Left renal cortex interstitium (tissue), 4 donors: ENCODE measurements at regions not wholly inside any gene's neighbourhood (a gene's known extent, or its start where the extent isn't known, plus 50 kb on each side); places are given as distances from the start of the nearest gene placed in this dataset.
A peak's percentile ranks its signal among the peaks of the same experiment; 100 is the strongest.
"Not testable (repeated sequence)": the region's sequence is repeated elsewhere in the genome, so short reads cannot be mapped to it uniquely, and the experiment has no call there.

Source experiments
- DNase-seq, 4 donors: peaks; one replicate each; pipeline ENCODE4 v3.0.0-alpha.2; 2013; ENCODE audit warnings: low read depth in 4 of 4, low spot score in 2 of 4, missing footprints in 1 of 4

GRCh38 chr2:53075760-53076159 lies 691.8 kb upstream of the CHAC2 start:
- no peak for DNase-seq

GRCh38 chr2:53067533-53067932 lies 700.1 kb upstream of the CHAC2 start:
- DNase-seq: no peak

GRCh38 chr2:53067056-53067455 lies 700.5 kb upstream of the CHAC2 start:
- DNase-seq: no peak

GRCh38 chr2:53064154-53064553 lies 703.5 kb upstream of the CHAC2 start:
- no peak for DNase-seq

GRCh38 chr2:53058526-53058925 lies 709.1 kb upstream of the CHAC2 start:
- no peak for DNase-seq

GRCh38 chr2:53053937-53054336 lies 713.7 kb upstream of the CHAC2 start:
- DNase-seq: no peak

- DNase-seq: no peak
Observed at GRCh38 chr2:53051157-53051556, 716.4 kb upstream of the CHAC2 start.

- no peak for DNase-seq
Observed at GRCh38 chr2:53040536-53041229, 726.9 kb upstream of the CHAC2 start.

- no peak for DNase-seq
Observed at GRCh38 chr2:53036196-53036595, 731.4 kb upstream of the CHAC2 start.

GRCh38 chr2:53035153-53035552 lies 732.5 kb upstream of the CHAC2 start:
- no peak for DNase-seq

- DNase-seq: no peak
Observed at GRCh38 chr2:53033411-53033810, 734.2 kb upstream of the CHAC2 start.

- no peak for DNase-seq
Observed at GRCh38 chr2:53028746-53029423, 738.7 kb upstream of the CHAC2 start.

GRCh38 chr2:53028225-53028624 lies 739.4 kb upstream of the CHAC2 start:
- no peak for DNase-seq

GRCh38 chr2:53022248-53022647 lies 745.4 kb upstream of the CHAC2 start:
- not testable (repeated sequence) for DNase-seq

GRCh38 chr2:53021828-53022227 lies 745.8 kb upstream of the CHAC2 start:
- DNase-seq: no peak

GRCh38 chr2:53021292-53021691 lies 746.3 kb upstream of the CHAC2 start:
- no peak for DNase-seq

- peak in 2 of 4 donors; percentile 11 to 34 for DNase-seq
Observed at GRCh38 chr2:53018825-53019425, 748.7 kb upstream of the CHAC2 start.

- no peak for DNase-seq
Observed at GRCh38 chr2:53006980-53007379, 760.6 kb upstream of the CHAC2 start.

- DNase-seq: no peak
Observed at GRCh38 chr2:53004413-53004812, 763.2 kb upstream of the CHAC2 start.

GRCh38 chr2:52995424-52995823 lies 772.2 kb upstream of the CHAC2 start:
- DNase-seq: no peak

GRCh38 chr2:52976143-52976949 lies 791.3 kb upstream of the CHAC2 start:
- DNase-seq: peak in 1 of 4 donors; percentile 15
